SIG-M5 treated with dmso at 0.1 percent for 504 hours (cell line): ENCODE measurements at regions not wholly inside any gene's neighbourhood (a gene's known extent, or its start where the extent isn't known, plus 50 kb on each side); places are given as distances from the start of the nearest gene placed in this dataset.
A peak's percentile ranks its signal among the peaks of the same experiment; 100 is the strongest.
"Not testable (repeated sequence)": the region's sequence is repeated elsewhere in the genome, so short reads cannot be mapped to it uniquely, and the experiment has no call there.

Experiments used
- DNase-seq: peaks from one replicate; lab custom pipeline; 2025; ENCODE audit not compliant: unreplicated experiment; lab: John Stamatoyannopoulos, UW

- no peak for DNase-seq
Observed at GRCh38 chr1:19024532-19024931, 68.1 kb upstream of the IFFO2 start.

DNA sequence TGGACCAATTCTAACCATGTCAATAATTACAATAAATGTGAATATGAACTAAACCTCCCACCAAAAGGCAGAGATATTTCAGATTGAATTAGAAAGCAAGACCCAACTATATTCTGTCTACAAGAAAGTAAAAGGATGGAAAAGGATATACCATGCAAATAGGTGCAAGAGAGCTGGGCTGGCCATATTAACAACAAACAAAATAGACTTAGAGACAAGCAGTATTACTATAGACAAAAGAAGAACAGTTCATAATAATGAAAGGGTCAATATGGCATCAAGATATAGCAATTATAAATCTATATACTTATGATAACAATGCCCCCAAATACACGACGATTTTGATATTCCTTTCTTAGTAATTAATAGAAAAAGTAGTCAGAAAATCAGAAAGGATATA lies 67.3 kb upstream of the IFFO2 start:
- no peak for DNase-seq

- no peak for DNase-seq
Observed at GRCh38 chr1:19021845-19022244, 65.4 kb upstream of the IFFO2 start.

GRCh38 chr1:19019288-19019687 lies 62.8 kb upstream of the IFFO2 start:
- not testable (repeated sequence) for DNase-seq

- no peak for DNase-seq
Observed at GRCh38 chr1:19015476-19015875, 59.0 kb upstream of the IFFO2 start.

- DNase-seq: no peak
Observed at GRCh38 chr1:19014765-19015164, 58.3 kb upstream of the IFFO2 start.

- DNase-seq: no peak
Observed at GRCh38 chr1:19013826-19014548, 57.5 kb upstream of the IFFO2 start.

DNA sequence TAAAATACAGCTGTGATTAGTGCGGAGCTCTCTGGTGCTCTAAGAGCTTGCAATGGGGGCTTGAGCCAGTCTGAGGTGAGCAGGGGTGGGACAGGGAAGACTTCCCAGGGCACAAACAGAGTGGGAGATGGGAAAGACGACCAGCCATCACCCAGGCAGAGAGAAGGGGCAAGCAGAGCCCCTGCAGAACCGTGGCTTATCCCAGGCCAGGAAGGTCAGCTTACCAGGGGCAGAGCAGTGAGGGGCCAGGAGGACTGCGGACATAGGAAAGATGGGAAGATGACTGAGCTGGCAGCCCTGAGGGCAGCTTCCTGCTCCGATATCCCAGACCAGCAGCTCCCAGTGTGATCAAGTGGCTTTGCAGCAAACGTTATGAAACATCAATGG lies 55.4 kb upstream of the IFFO2 start:
- no peak for DNase-seq

GRCh38 chr1:19010995-19011844 lies 54.7 kb upstream of the IFFO2 start:
- DNase-seq: peak; percentile 94

- no peak for DNase-seq
Observed at GRCh38 chr1:19010503-19010902, 54.0 kb upstream of the IFFO2 start.

DNA sequence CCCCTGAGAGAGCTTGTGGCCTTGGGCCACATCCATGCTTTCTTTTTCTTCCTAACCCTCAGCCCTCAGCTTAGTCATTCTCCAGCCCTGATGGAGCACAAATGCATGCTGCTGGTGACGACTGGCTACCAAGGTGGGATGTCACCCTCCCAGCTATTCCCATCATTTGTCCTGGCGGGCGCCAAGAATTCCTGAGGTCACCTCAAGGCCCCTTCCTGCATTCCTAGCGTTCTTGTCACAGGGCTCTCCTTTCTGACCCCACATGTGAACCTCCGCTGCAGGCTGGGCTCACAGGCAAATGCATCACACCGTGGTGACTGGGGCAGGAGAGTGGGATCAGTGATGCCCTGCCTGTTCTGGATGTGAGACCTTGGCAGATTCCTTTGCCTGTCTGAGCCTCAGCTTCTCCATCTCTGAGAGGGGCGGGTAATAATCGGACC lies 53.4 kb upstream of the IFFO2 start:
- DNase-seq: no peak

DNA sequence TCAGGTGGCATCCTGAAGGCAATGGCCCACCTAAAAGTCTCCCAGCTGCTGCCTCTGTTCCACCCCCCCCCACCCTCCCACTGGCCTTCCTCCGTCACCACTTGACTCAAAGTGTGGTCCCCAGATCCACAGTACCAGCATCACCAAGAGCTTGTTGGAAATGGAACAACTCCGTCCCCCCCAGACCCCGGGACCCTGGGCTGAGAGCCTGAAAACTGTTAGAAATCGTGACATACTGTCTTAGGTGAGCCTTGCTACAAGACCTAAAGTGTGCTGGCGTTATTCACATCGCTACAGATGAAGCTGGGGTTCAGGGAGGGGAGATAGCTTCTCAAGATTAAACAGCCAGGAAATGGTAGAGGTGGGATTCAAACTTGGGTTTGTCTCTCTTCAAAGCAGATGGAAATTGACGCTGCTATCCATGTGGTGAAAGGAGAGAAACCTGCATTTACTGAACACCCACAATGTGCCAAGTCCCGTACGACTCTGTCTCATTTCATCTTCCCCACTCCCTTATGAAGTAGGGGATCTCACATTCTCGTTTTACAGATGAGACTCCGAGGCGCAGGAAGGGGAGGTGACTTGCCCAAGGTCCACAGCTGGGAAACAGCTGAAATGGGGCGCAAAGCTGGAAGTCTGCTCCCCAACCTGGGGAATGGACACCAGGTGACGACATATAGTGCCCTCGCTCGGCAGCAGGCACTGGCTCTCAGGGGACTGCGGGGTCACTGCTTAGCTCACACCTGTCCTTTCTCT lies 52.8 kb upstream of the IFFO2 start:
- DNase-seq: no peak

DNA sequence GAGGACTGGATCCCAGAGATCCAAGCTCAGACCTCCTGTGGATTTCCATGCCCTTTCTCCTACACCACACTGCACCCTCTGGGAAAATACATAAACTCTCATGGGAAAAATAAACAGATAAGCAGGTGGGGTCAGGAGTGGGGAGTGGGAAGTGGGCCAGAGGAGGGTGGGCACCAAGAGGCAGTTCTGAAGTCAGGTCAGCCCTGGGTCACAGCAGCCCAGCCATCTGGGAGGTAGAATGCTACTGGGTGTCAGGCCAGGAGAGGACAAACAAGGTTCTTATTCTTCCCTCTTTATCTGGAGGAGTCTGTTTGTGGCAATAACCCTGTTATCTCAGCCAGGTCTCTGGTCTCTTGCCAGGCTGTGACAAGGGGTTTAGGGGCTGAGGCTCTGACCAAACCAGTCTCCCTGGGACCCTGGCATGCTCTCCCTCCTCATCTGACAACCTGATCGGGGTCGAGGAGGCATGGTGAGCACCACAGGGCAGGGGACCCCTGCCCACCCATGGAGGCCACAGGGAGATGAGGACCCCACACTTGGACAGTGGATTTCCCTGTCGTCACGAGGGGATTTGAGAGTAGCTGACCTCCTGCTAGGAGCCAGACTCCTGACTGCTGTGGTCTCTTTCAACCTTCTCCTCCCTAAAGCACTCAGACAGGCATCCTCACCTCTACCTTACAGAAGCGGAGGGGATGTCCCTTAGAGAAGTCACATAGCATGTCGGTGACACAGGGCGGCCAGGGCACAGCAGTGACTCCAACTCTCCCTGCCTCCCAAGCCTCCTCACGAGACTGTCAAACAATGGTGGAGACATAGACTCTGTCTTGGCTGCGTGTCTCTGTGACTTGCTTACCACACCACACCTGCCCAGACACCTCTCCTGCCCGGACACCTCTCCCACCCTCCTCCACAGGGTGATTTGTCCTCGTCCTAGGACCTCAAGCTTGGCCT lies 51.3 kb upstream of the IFFO2 start:
- DNase-seq: no peak

DNA sequence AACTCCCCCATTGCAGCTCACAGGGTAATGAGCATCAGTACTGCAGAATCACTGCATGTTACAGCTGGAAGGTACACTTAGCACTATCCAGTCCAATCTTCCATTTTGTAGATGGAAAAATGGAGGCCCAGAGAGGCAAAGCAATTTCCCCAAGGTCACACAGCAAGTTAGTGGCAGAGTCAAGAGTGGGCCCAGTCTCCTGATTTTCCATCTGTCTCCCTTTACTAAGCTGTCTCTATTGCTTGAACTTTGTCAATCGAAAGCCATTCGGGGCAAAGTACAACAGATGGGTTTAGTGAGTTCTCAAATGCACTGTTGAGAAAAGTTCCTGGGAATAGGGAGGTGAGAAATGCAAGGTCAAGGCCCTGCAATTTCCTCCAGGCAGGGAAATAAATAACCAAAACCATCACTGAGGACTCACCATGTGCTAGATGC lies 50.4 kb upstream of the IFFO2 start:
- no peak for DNase-seq
